Common myeloid progenitor, CD34-positive (primary cell): ENCODE measurements at regions not wholly inside any gene's neighbourhood (a gene's known extent, or its start where the extent isn't known, plus 50 kb on each side); places are given as distances from the start of the nearest gene placed in this dataset.

Experiments used
- CTCF ChIA-PET: fragments of 350-600 bp; sonication (Branson Sonifier 250); formaldehyde crosslinking; loops from one replicate; lab custom pipeline; 2021; ENCODE audit warnings: antibody characterized with exemption; lab: Charles Lee
- POLR2A ChIA-PET: fragments of 350-600 bp; sonication (Branson Sonifier 250); formaldehyde crosslinking; loops from one replicate; lab custom pipeline; 2021; ENCODE audit warnings: antibody characterized with exemption; lab: Charles Lee
- DNase-seq, 3 donors: peaks; one replicate each; pipeline versions ENCODE4 v3.0.0 to v3.0.0-alpha.2; 2013
- H3K27ac ChIP-seq, 2 experiments: 1 replicate in 1 of 2; 2 replicates in 1 of 2; pipeline ENCODE4 v1.7.0; 2013; ENCODE audit warnings: inconsistent platforms in 2 of 2, low read length in 2 of 2, mild to moderate bottlenecking in 2 of 2, low read depth in 1 of 2, moderate library complexity in 1 of 2; ENCODE audit not compliant: severe bottlenecking in 2 of 2, insufficient read depth in 1 of 2, poor library complexity in 1 of 2
- H3K27me3 ChIP-seq, 5 experiments: replicated peaks in 2 of 5; 1 replicate in 3 of 5; 2 replicates in 2 of 5; pipeline versions ENCODE4 v1.6.1 to v1.7.0; 2013; ENCODE audit warnings: low read length in 4 of 5, mild to moderate bottlenecking in 2 of 5, moderate library complexity in 2 of 5, inconsistent platforms in 1 of 5; ENCODE audit not compliant: insufficient read depth in 5 of 5, control insufficient read depth in 4 of 5
- H3K36me3 ChIP-seq, 4 experiments: 1 replicate in 2 of 4; 2 replicates in 2 of 4; pipeline versions ENCODE4 v1.6.1 to v1.7.0; 2013; ENCODE audit warnings: low read length in 3 of 4, control low read depth in 1 of 4, mild to moderate bottlenecking in 1 of 4; ENCODE audit not compliant: control insufficient read depth in 4 of 4, insufficient read depth in 4 of 4
- H3K4me1 ChIP-seq, 4 experiments: 1 replicate in 3 of 4; 2 replicates in 1 of 4; pipeline versions ENCODE4 v1.6.1 to v1.7.1; 2013; ENCODE audit warnings: low read length in 3 of 4, mild to moderate bottlenecking in 3 of 4, control low read depth in 1 of 4, inconsistent platforms in 1 of 4, moderate library complexity in 1 of 4; ENCODE audit not compliant: control insufficient read depth in 4 of 4, insufficient read depth in 4 of 4; ENCODE audit errors: control extremely low read depth in 1 of 4
- H3K4me3 ChIP-seq, 7 experiments: 1 replicate in 4 of 7; 2 replicates in 3 of 7; pipeline versions ENCODE4 v1.5.1 to v1.7.0; 2013; ENCODE audit warnings: mild to moderate bottlenecking in 7 of 7, low read length in 6 of 7, moderate library complexity in 6 of 7, inconsistent platforms in 2 of 7, low read depth in 2 of 7, control low read depth in 1 of 7; ENCODE audit not compliant: insufficient read depth in 4 of 7, control insufficient read depth in 1 of 7; ENCODE audit errors: extremely low read depth in 1 of 7
- H3K9me3 ChIP-seq, 5 experiments: 1 replicate in 4 of 5; 2 replicates in 1 of 5; pipeline versions ENCODE4 v1.6.1 to v1.7.1; 2013; ENCODE audit warnings: low read length in 4 of 5, mild to moderate bottlenecking in 2 of 5, inconsistent platforms in 1 of 5, low read depth in 1 of 5, moderate library complexity in 1 of 5; ENCODE audit not compliant: control insufficient read depth in 4 of 5, insufficient read depth in 2 of 5; ENCODE audit errors: control extremely low read depth in 1 of 5
- WGBS: methylation state at CpG from one replicate; pipeline ENCODE4 v1.1.5; 2013; ENCODE audit not compliant: insufficient coverage; 5-methylcytosine and 5-hydroxymethylcytosine counted together

DNA sequence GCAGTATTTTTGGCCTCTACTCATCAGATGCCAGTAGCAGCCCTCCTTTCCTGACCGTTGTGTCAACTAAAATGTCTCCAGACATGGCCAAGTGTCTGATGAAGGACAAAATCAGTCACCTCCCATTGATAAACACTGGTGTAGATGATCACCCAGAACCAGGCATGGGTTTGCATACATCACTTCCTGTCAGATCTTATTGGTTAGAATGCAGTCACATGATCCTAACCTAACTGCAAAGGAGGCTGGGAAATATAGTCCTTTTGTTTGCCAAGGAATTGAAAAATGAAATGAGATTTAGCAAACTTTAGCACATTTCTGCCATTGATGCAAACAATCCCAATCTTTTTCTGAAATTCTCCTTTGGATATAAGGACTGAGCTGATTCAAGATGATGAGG lies 141.4 kb downstream of the BUB3 start:
- Histone ChIP-seq H3K4me3 (no peak overlapping the region), H3K36me3 (no peaks in the 10 kb centered on the region), H3K4me1 (no peaks in the 10 kb centered on the region), H3K27ac (no peak overlapping the region), H3K9me3 (peaks cover 0 to 2% (median 2%) of the 10 kb centered on the region in 5 experiments), H3K27me3 (no peaks in the 10 kb centered on the region)
- ChIA-PET POLR2A (no interaction called here), CTCF (no interaction called here)
- WGBS, result 100% methylated on average over 1 of the region's 1 CpG
- no peak for DNase-seq

DNA sequence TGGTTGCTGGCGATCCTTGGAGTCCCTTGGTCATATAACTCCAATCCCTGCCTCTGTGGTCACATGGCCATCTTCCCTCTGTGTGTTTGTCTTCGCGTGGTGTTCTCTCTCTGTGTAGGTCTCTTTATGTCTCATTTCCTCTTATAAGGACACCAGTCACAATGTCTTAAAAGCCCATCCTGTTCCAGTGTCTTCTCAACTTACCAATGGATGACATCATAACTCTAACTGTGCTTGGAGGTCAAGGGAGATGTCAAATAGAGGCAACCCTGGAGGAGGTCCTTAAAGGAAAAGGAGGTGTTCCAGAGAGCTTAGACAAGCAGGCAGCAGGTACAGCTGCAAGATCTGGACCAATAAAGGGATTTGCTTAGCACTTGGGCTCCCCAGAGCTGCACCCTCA lies 143.0 kb downstream of the BUB3 start:
- no peaks in the 10 kb centered on the region for H3K36me3 ChIP-seq
- no peak overlapping the region for H3K27ac ChIP-seq
- POLR2A ChIA-PET, result no interaction called here
- peaks cover 0 to 2% (median 0%) of the 10 kb centered on the region in 5 experiments for H3K9me3 ChIP-seq
- no peak overlapping the region for H3K4me3 ChIP-seq
- peaks cover 0 to 2% (median 0%) of the 10 kb centered on the region in 5 experiments for H3K27me3 ChIP-seq
- no peak for DNase-seq
- 100% methylated on average over 3 of the region's 3 CpGs for WGBS
- CTCF ChIA-PET, result no interaction called here
- no peaks in the 10 kb centered on the region for H3K4me1 ChIP-seq

DNA sequence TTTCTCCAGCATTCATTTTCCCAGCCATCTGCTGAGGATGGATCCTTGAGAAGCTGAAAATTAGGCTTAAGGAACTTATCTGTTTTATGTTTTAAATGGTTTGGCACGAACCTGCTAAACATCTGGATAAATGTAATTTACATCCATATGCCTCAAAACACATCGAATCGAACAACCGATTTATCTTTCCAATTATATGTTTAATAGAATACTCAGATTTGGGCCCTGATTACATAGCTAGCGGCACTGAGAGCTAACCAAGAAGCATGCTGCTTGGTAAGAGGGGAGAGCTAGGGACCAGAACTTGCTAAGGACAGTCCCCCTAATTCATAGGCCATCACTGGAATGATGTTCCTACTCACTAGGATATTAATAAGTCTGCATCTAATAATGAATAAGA lies 144.4 kb downstream of the BUB3 start:
- peaks cover 0 to 2% (median 0%) of the 10 kb centered on the region in 5 experiments for H3K27me3 ChIP-seq
- DNase-seq, result no peak
- CTCF ChIA-PET, result no interaction called here
- no peak overlapping the region for H3K27ac ChIP-seq
- no peaks in the 10 kb centered on the region for H3K36me3 ChIP-seq
- H3K9me3 ChIP-seq, result peaks cover 0 to 3% (median 2%) of the 10 kb centered on the region in 5 experiments
- 100% methylated on average over 1 of the region's 5 CpGs for WGBS
- H3K4me1 ChIP-seq, result no peaks in the 10 kb centered on the region
- H3K4me3 ChIP-seq, result no peak overlapping the region
- POLR2A ChIA-PET, result no interaction called here

DNA sequence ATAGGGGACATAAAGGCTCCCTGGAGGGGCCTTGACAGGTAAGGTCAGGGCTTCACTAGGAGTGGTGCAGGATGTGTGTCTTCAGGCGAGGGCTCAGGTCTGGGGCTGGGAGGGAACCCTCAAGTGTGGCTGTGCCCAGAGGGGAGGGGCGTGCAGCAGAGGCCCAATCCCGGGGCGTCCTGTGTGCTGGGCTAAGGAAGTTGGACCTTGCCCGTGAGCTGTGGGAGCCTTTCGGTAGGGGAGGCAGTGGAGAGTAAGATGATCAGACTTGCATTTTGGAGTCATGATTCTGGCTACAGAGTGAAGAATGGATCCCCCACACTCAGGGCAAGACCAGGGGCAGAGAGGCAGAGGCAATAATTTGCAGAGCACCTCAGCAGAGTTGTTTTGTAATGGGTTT lies 145.4 kb downstream of the BUB3 start:
- Histone ChIP-seq H3K4me3 (no peak overlapping the region), H3K4me1 (no peaks in the 10 kb centered on the region), H3K27ac (no peak overlapping the region), H3K27me3 (peaks cover 0 to 2% (median 0%) of the 10 kb centered on the region in 5 experiments), H3K36me3 (no peaks in the 10 kb centered on the region), H3K9me3 (peaks cover 0 to 3% (median 2%) of the 10 kb centered on the region in 5 experiments)
- DNase-seq, result no peak
- ChIA-PET CTCF (no interaction called here), POLR2A (no interaction called here)
- whole genome bisulfite sequencing, result 94% methylated on average over 6 of the region's 6 CpGs

DNA sequence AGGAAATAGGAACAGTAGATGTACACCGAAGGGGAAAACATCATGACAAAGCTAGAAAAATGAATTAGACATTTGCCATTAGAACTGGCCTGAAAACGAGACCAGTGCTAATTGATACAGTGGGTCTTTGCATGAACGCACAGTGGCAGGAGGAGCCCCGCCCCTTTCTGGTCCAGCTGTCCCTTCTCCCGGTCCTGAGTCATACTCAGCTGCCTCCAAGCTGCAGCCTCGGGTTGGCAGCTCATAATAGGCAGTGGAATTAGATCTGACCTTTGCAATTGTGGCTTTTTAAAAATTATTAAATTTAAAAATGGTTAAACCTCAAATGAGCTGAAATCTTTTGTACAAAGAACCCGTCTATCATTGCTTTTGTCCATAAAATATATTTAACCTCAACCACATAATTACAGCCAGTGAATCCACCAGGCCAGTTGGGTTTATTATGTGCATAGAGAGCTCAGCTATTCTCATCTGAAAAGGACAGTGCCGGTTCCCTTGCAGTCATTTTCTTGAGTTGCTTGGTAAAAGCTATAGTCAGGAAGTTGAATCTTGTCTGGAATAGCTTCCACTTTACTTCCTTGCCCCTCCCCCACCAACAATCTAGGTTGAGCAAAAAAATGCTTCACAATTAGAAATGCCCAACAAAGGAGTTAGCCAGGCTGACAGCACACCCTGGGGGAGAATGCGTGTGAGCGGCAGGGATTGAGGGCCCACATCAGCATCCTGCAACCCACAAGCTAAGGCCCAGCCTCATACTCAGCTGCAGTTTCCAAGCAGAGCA lies 147.1 kb downstream of the BUB3 start:
- CTCF ChIA-PET, result no interaction called here
- 84% methylated on average over 5 of the region's 10 CpGs for WGBS
- POLR2A ChIA-PET, result no interaction called here
- H3K36me3 ChIP-seq, result no peaks in the 10 kb centered on the region
- DNase-seq, result no peak
- no peak overlapping the region for H3K4me3 ChIP-seq
- H3K27ac ChIP-seq, result no peak overlapping the region
- peaks cover 0 to 3% (median 0%) of the 10 kb centered on the region in 5 experiments for H3K9me3 ChIP-seq
- H3K4me1 ChIP-seq, result no peaks in the 10 kb centered on the region
- H3K27me3 ChIP-seq, result peaks cover 0 to 2% (median 0%) of the 10 kb centered on the region in 5 experiments

DNA sequence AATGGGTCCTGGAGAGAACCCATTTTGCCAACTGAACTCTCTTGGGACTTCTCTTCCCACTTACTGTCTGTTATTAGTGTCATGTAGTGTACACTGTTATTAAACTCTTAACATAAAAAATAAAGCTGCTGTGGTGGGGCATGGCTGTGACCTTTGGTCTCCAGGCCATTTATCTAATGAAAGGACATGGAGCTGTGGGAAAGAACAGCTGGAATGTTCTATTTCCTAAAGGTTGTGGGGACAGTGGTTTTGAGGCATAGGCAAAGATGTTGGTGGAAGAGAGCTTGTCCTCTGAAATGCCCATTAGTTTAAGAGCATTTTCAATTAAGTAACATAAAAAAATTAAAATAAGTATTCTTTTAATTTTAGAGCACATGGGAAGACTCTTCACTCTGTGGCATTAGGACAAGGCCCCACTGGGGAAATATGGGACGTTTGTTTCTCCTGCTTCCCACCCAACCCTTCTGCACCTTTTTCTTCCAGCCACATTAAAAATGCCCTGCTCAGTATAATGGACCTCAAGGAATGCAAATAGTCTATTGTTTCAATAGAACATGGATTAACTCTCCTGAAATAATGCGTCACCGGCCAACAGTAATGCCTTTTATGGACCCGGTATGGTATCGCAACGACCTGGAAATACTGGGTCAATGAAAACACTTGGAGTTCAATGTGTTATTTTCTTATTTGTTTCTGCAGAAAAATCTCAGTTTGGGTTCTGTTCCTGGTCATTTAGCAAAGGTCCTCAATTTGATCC lies 149.6 kb downstream of the BUB3 start:
- DNase-seq, result no peak
- WGBS, result 91% methylated on average over 5 of the region's 6 CpGs
- ChIA-PET POLR2A (no interaction called here), CTCF (interaction anchor here (1.2 kb wide), 1 partner anchor 19 kb away, joined by 3 read pairs; no protein-coding TSS in a partner anchor)
- Histone ChIP-seq H3K9me3 (peaks cover 0 to 3% (median 0%) of the 10 kb centered on the region in 5 experiments), H3K27me3 (peaks cover 0 to 2% (median 0%) of the 10 kb centered on the region in 5 experiments), H3K36me3 (no peaks in the 10 kb centered on the region), H3K4me3 (no peak overlapping the region), H3K27ac (no peak overlapping the region), H3K4me1 (no peaks in the 10 kb centered on the region)

DNA sequence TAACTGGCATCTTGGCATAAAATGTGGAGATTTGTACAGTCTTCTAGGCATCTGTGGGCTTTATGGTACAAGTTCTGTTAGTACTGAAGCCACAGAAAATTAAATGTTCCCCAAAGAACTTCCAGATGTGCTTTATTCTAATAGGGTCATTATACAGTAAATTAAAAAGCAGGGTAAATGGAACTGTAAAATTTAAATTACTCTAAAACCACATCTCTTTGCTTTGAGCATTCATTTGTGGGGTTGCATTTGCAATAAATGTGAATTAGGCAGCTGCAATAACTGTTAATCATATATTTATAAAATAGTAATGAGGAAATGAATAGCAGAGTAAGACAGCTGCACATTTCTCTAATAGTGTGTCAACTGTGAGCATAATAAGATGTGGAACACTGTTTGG lies 151.5 kb downstream of the BUB3 start:
- H3K36me3 ChIP-seq, result no peaks in the 10 kb centered on the region
- H3K4me3 ChIP-seq, result no peak overlapping the region
- H3K9me3 ChIP-seq, result peaks cover 0 to 3% (median 0%) of the 10 kb centered on the region in 5 experiments
- peaks cover 0 to 2% (median 0%) of the 10 kb centered on the region in 5 experiments for H3K27me3 ChIP-seq
- H3K4me1 ChIP-seq, result no peaks in the 10 kb centered on the region
- no peak overlapping the region for H3K27ac ChIP-seq
- POLR2A ChIA-PET, result no interaction called here
- CTCF ChIA-PET, result no interaction called here
- no peak for DNase-seq
